ENCODE measurements at regions not wholly inside any gene's neighbourhood (a gene's known extent, or its start where the extent isn't known, plus 50 kb on each side); places are given as distances from the start of the nearest gene placed in this dataset.

DNA sequence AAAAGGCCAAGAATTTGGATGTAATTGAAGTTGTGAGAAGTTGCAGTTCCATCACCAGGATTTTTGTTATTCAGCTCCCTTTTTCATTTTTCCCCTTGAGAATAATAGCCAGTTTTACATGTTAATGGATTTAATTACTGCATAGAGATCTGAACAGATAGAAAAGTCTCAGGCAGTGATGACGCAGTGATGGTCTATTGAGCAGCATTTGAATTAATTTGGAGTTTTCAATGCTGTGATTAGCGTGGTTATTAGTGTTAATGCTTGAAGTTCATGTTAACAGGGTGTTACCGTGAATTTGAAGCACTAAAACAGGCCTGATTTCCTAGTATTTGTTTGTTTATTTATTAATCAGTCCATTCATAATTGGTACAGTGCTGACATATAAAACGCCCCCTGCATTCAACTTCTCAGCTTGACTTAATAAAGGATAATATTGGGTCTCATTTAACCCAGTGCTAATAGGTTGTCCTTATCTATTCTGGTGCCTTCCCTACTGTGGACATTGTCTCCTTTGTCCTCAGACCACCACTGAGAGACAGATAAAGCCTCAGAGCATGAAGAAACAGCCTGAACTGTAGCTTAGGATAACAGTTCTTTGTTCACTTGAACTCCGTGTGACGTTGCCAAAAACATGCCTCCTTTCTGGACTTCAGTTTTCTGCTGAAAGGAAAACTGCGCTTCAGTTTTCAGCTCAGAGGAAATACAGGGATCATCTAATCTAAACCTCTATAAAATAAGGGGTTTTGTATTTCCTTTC lies 82.4 kb downstream of the RTP4 start:
- H3K27ac ChIP-seq = no peak overlapping the region
- no peaks in the 10 kb centered on the region for H3K36me3 ChIP-seq
- peaks cover 3% of the 10 kb centered on the region for H3K27me3 ChIP-seq
- no peak overlapping the region for H3K4me3 ChIP-seq
- TF ChIP-seq POLR2AphosphoS5 (IDR thresholded peaks at IDR 0.05) (no peak), EP300 (IDR thresholded peaks at IDR 0.05) (no peak)
- TF ChIP-seq, protein P1, sequence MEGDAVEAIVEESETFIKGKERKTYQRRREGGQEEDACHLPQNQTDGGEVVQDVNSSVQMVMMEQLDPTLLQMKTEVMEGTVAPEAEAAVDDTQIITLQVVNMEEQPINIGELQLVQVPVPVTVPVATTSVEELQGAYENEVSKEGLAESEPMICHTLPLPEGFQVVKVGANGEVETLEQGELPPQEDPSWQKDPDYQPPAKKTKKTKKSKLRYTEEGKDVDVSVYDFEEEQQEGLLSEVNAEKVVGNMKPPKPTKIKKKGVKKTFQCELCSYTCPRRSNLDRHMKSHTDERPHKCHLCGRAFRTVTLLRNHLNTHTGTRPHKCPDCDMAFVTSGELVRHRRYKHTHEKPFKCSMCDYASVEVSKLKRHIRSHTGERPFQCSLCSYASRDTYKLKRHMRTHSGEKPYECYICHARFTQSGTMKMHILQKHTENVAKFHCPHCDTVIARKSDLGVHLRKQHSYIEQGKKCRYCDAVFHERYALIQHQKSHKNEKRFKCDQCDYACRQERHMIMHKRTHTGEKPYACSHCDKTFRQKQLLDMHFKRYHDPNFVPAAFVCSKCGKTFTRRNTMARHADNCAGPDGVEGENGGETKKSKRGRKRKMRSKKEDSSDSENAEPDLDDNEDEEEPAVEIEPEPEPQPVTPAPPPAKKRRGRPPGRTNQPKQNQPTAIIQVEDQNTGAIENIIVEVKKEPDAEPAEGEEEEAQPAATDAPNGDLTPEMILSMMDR (IDR thresholded peaks at IDR 0.05) = no peak
- H3K9me3 ChIP-seq = no peaks in the 10 kb centered on the region
- WGBS = 81% methylated on average over 7 of the region's 7 CpGs
- DNase-seq (ENCODE audit: low spot score in 2 of 2) = no peak
- no peaks in the 10 kb centered on the region for H3K4me1 ChIP-seq

DNA sequence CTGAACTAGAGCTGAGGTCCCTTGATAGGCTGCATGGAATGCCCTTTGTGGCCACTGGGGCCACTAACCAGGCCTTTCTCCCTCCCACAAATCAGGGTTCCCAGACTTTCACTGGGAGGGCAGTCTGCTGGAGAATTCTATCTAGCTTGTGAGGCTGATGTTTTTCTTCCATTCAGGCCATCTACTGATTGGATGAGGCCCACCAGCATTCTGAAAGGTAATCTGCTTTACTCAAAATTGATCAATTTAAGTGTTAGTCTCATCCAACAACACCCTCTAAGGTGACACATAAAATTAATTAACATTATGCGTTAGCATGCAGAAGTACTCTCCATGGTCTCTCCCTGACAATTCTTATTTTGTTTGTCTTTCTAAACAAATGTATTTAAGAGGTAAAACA lies 80.5 kb downstream of the RTP4 start:
- no peak for TF ChIP-seq EP300 (IDR thresholded peaks at IDR 0.05)
- TF ChIP-seq, protein P1 (IDR thresholded peaks at IDR 0.05) = no peak
- no peak for TF ChIP-seq POLR2A (IDR thresholded peaks at IDR 0.05)
- Histone ChIP-seq H3K27me3 (no peaks in the 10 kb centered on the region), H3K9me3 (no peaks in the 10 kb centered on the region), H3K4me3 (no peak overlapping the region), H3K27ac (no peak overlapping the region), H3K4me1 (no peaks in the 10 kb centered on the region), H3K36me3 (no peaks in the 10 kb centered on the region)
- no peak for DNase-seq (ENCODE audit: low spot score in 2 of 2)
- 91% methylated on average over 1 of the region's 1 CpG for WGBS

DNA sequence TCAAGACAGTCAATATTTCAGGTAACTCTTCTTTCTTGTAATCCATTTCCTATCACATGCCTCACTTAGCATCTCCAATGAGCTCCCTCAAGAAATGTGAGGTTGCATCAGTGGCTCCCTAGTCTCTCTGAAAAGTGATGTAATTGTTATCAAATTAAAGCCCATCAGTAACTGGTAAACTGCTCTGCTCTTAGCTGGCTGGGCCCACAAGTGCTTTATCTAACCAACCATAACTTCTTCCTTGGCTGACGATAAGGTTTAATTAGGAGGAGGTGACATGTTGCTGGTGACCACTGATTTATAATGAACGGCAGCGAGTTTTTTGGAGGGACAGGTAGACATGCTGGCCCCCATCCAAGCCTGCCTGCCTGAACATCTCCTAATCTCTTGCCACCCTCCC lies 79.6 kb downstream of the RTP4 start:
- no peaks in the 10 kb centered on the region for H3K27me3 ChIP-seq
- no peak for TF ChIP-seq EP300 (IDR thresholded peaks at IDR 0.05)
- no peak for TF ChIP-seq POLR2A (IDR thresholded peaks at IDR 0.05)
- TF ChIP-seq POLR2AphosphoS5 (IDR thresholded peaks at IDR 0.05) = no peak
- TF ChIP-seq, protein P1 (IDR thresholded peaks at IDR 0.05) = no peak
- no peak for DNase-seq (ENCODE audit: low spot score in 2 of 2)
- H3K27ac ChIP-seq = no peak overlapping the region
- H3K36me3 ChIP-seq = no peaks in the 10 kb centered on the region
- WGBS = 83% methylated on average over 3 of the region's 3 CpGs
- H3K4me1 ChIP-seq = no peaks in the 10 kb centered on the region
- no peaks in the 10 kb centered on the region for H3K9me3 ChIP-seq
- H3K4me3 ChIP-seq = no peak overlapping the region

DNA sequence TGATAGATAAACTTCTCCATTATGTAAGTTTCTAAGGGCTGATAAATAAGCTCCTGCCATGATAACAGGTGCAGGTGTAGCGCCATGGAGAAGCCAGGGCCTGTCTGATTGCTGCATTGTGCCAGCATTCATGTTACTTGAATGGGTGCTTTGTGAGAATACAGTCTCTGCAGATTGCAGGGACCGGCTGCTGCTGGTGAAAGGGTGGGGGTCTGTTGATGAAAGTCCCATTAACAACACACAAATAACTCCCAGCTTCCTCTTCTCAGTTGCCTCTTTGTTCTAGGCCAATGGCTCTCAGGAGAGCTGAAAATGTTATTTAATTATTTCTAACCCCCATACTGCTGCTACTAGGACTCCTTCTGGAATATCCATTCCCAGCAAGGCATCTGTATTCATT lies 77.2 kb downstream of the RTP4 start:
- Histone ChIP-seq H3K27ac (no peak overlapping the region), H3K9me3 (no peaks in the 10 kb centered on the region), H3K4me1 (no peaks in the 10 kb centered on the region), H3K27me3 (no peaks in the 10 kb centered on the region), H3K36me3 (no peaks in the 10 kb centered on the region), H3K4me3 (no peak overlapping the region)
- no peak for DNase-seq (ENCODE audit: low spot score in 2 of 2)
- 68% methylated on average over 2 of the region's 2 CpGs for WGBS
- TF ChIP-seq, protein P1 (IDR thresholded peaks at IDR 0.05) = no peak
- TF ChIP-seq EP300 (IDR thresholded peaks at IDR 0.05) (no peak), POLR2AphosphoS5 (IDR thresholded peaks at IDR 0.05) (no peak), POLR2A (IDR thresholded peaks at IDR 0.05) (no peak)

DNA sequence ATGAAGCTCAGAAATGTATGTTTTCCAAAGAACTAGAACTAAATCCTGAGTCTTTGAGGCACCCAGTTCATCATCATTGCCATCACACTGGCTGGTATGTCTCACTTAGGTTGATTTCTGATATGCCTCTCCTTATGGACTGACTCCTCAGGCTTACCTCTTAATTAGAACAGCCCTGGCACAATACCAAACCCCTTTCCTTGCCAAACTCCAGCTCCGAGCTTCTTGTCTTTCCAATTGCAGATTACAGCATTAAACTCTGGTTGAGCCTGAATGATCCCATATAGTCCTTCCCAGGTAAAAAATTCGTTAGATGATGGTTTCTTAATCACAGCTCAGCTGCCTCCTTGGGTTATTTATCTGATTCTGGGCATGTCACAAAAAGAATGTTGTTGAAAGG lies 66.3 kb downstream of the RTP4 start:
- WGBS = 29% methylated on average over 2 of the region's 2 CpGs
- H3K4me3 ChIP-seq = no peak overlapping the region

More for the DNA sequence above, 66.3 kb downstream of the RTP4 start:
- no peak for DNase-seq (ENCODE audit: low spot score in 2 of 2)
- H3K9me3 ChIP-seq = no peaks in the 10 kb centered on the region
- peaks cover 3% of the 10 kb centered on the region for H3K27me3 ChIP-seq
- no peaks in the 10 kb centered on the region for H3K4me1 ChIP-seq
- no peak for TF ChIP-seq EP300 (IDR thresholded peaks at IDR 0.05)
- no peak for TF ChIP-seq POLR2A (IDR thresholded peaks at IDR 0.05)
- no peak for TF ChIP-seq POLR2AphosphoS5 (IDR thresholded peaks at IDR 0.05)
- TF ChIP-seq, protein P1 (IDR thresholded peaks at IDR 0.05) = no peak
- no peak overlapping the region for H3K27ac ChIP-seq
- H3K36me3 ChIP-seq = no peaks in the 10 kb centered on the region

Measured in suprapubic skin (tissue), 4 donors.